ENCODE measurements at regions not wholly inside any gene's neighbourhood (a gene's known extent, or its start where the extent isn't known, plus 50 kb on each side); places are given as distances from the start of the nearest gene placed in this dataset.

GRCh38 chr11:130711193-130711592 is 205.1 kb downstream of the SNX19 start:
- no peak for TF ChIP-seq GATA2 (IDR thresholded peaks at IDR 0.05; ENCODE audit: low read depth, low read length)
- TF ChIP-seq GATA3 (IDR thresholded peaks at IDR 0.05; ENCODE audit: low read depth, low read length): no peak

All from SH-SY5Y (cell line).